H1 (cell line): ENCODE measurements at regions not wholly inside any gene's neighbourhood (a gene's known extent, or its start where the extent isn't known, plus 50 kb on each side); places are given as distances from the start of the nearest gene placed in this dataset.

Experiments
- CTCF ChIA-PET: fragments of 300-600 bp; sonication (Branson Sonifier 250); formaldehyde crosslinking; loops from one replicate; lab custom pipeline; 2021; ENCODE audit not compliant: partially characterized antibody; lab: Charles Lee
- POLR2A ChIA-PET: fragments of 300-600 bp; sonication (Branson Sonifier 250); formaldehyde crosslinking; loops from one replicate; lab custom pipeline; 2021; ENCODE audit warnings: inconsistent platforms; ENCODE audit not compliant: partially characterized antibody; lab: Charles Lee
- DNase-seq, 2 experiments: peaks; one replicate each; pipeline versions ENCODE4 v3.0.0 to v3.0.0-alpha.2; 2010 to 2022; ENCODE audit warnings: low spot score in 2 of 2, low read depth in 1 of 2, mixed read lengths in 1 of 2
- FAIRE-seq: peaks from 2 replicates; lab custom pipeline; 2011; peaks lifted over from hg19 to GRCh38; lab: Jason Lieb, UNC
- H2AFZ ChIP-seq: 2 replicates; pipeline ENCODE4 v1.8.1; 2012; ENCODE audit warnings: low read length, inconsistent platforms
- H2AK5ac ChIP-seq: 2 replicates; pipeline ENCODE4 v1.6.1; 2013; ENCODE audit warnings: low read depth, low read length
- H2BK120ac ChIP-seq: replicated peaks from 2 replicates; pipeline ENCODE3; 2013; ENCODE audit warnings: low read depth, low read length, inconsistent platforms
- H2BK12ac ChIP-seq: 2 replicates; pipeline ENCODE4 v1.6.1; 2013; ENCODE audit warnings: low read depth, low read length
- H2BK15ac ChIP-seq: 2 replicates; pipeline ENCODE4 v1.6.1; 2013; ENCODE audit warnings: low read length
- H2BK20ac ChIP-seq: 2 replicates; pipeline ENCODE4 v1.6.1; 2013; ENCODE audit warnings: low read length
- H2BK5ac ChIP-seq: 2 replicates; pipeline ENCODE4 v1.6.1; 2013; ENCODE audit warnings: low read depth, low read length
- H3K14ac ChIP-seq: 2 replicates; pipeline ENCODE4 v1.6.1; 2013; ENCODE audit warnings: inconsistent platforms; ENCODE audit not compliant: insufficient read length
- H3K18ac ChIP-seq: 2 replicates; pipeline ENCODE4 v1.6.1; 2013; ENCODE audit warnings: low read length; ENCODE audit errors: extremely low read depth
- H3K23ac ChIP-seq: 2 replicates; pipeline ENCODE4 v1.6.1; 2013; ENCODE audit warnings: inconsistent platforms; ENCODE audit not compliant: insufficient read length
- H3K23me2 ChIP-seq: 2 replicates; pipeline ENCODE4 v1.6.1; 2013; ENCODE audit warnings: low read depth, low read length
- H3K27ac ChIP-seq: 2 replicates; pipeline ENCODE4 v1.6.1; 2011; ENCODE audit warnings: low read depth, low read length, inconsistent platforms
- H3K27me3 ChIP-seq, 4 experiments: replicated peaks in 1 of 4; 1 replicate in 1 of 4; 2 replicates in 3 of 4; pipeline versions ENCODE4 v1.6.1 to v1.8.1; 2011 to 2013; ENCODE audit warnings: low read length in 3 of 4, mild to moderate bottlenecking in 3 of 4, inconsistent platforms in 2 of 4, mixed read lengths in 2 of 4, moderate library complexity in 1 of 4; ENCODE audit not compliant: control insufficient read depth in 3 of 4, insufficient read depth in 3 of 4; ENCODE audit errors: extremely low read depth in 1 of 4
- H3K36me3 ChIP-seq, 4 experiments: 2 replicates each; pipeline versions ENCODE4 v1.6.1 to v1.8.1; 2011 to 2013; ENCODE audit warnings: mild to moderate bottlenecking in 4 of 4, low read length in 3 of 4, moderate library complexity in 2 of 4, control low read depth in 1 of 4, inconsistent platforms in 1 of 4; ENCODE audit not compliant: insufficient read depth in 4 of 4, control insufficient read depth in 2 of 4
- H3K4ac ChIP-seq: replicated peaks from 2 replicates; pipeline ENCODE3; 2013; ENCODE audit warnings: low read length, low read depth, mixed read lengths, inconsistent platforms; ENCODE audit not compliant: insufficient read length
- H3K4me1 ChIP-seq, 4 experiments: replicated peaks in 1 of 4; 1 replicate in 1 of 4; 2 replicates in 3 of 4; pipeline versions ENCODE4 v1.6.1 to v1.8.1; 2011 to 2013; ENCODE audit warnings: low read length in 3 of 4, inconsistent platforms in 2 of 4, mixed read lengths in 1 of 4; ENCODE audit not compliant: insufficient read depth in 4 of 4, control insufficient read depth in 3 of 4
- H3K4me2 ChIP-seq, 2 experiments: 2 replicates each; pipeline versions ENCODE4 v1.6.1 to v1.8.1; 2011 to 2013; ENCODE audit warnings: low read depth in 2 of 2, low read length in 2 of 2, control low read depth in 1 of 2, inconsistent platforms in 1 of 2, mild to moderate bottlenecking in 1 of 2; ENCODE audit not compliant: insufficient read depth in 1 of 2
- H3K4me3 ChIP-seq, 4 experiments: fragments of 200-600, 300-600 bp in 1 of 4; sonication (generic), shearing (Covaris generic), sonication (Bioruptor Twin) in 1 of 4; 2 replicates each; pipeline versions ENCODE4 v1.5.1 to v1.8.1; 2011 to 2016; ENCODE audit warnings: low read length in 4 of 4, low read depth in 3 of 4, control low read depth in 2 of 4, inconsistent platforms in 2 of 4, mild to moderate bottlenecking in 2 of 4, mixed read lengths in 1 of 4, moderate library complexity in 1 of 4; ENCODE audit not compliant: insufficient read depth in 2 of 4; ENCODE audit errors: extremely low read depth in 1 of 4
- H3K56ac ChIP-seq: replicated peaks from 2 replicates; pipeline ENCODE3; 2013; ENCODE audit warnings: low read depth, mild to moderate bottlenecking, mixed read lengths, low read length, inconsistent platforms; ENCODE audit not compliant: insufficient read length
- H3K79me1 ChIP-seq: 2 replicates; pipeline ENCODE4 v1.6.1; 2013; ENCODE audit warnings: low read depth, low read length, control low read depth
- H3K79me2 ChIP-seq, 2 experiments: 2 replicates each; pipeline versions ENCODE4 v1.6.1 to v1.8.1; 2012 to 2013; ENCODE audit warnings: low read length in 2 of 2, mild to moderate bottlenecking in 2 of 2, inconsistent platforms in 1 of 2; ENCODE audit not compliant: insufficient read depth in 2 of 2, control insufficient read depth in 1 of 2
- H3K9ac ChIP-seq, 4 experiments: replicated peaks in 1 of 4; 1 replicate in 1 of 4; 2 replicates in 3 of 4; pipeline versions ENCODE4 v1.6.1 to v1.8.1; 2011 to 2013; ENCODE audit warnings: low read depth in 3 of 4, low read length in 3 of 4, control low read depth in 2 of 4, mild to moderate bottlenecking in 2 of 4, moderate library complexity in 2 of 4, inconsistent platforms in 1 of 4; ENCODE audit errors: extremely low read depth in 1 of 4
- H3K9me3 ChIP-seq, 2 experiments: 2 replicates each; pipeline versions ENCODE4 v1.6.1 to v1.8.1; 2012 to 2013; ENCODE audit warnings: mild to moderate bottlenecking in 2 of 2, moderate library complexity in 2 of 2, control low read depth in 1 of 2, inconsistent platforms in 1 of 2, low read depth in 1 of 2, low read length in 1 of 2, mixed read lengths in 1 of 2; ENCODE audit not compliant: insufficient read depth in 2 of 2
- H4K20me1 ChIP-seq, 2 experiments: replicated peaks in 1 of 2; 2 replicates each; pipeline versions ENCODE3 to v1.8.1; 2011 to 2013; ENCODE audit warnings: inconsistent platforms in 2 of 2, low read length in 2 of 2, mild to moderate bottlenecking in 1 of 2; ENCODE audit not compliant: insufficient read depth in 2 of 2, control insufficient read depth in 1 of 2
- H4K5ac ChIP-seq: 2 replicates; pipeline ENCODE4 v1.6.1; 2013; ENCODE audit warnings: low read length, low read depth, mixed read lengths, inconsistent platforms; ENCODE audit not compliant: insufficient read length
- H4K8ac ChIP-seq: 2 replicates; pipeline ENCODE4 v1.8.0; 2013; ENCODE audit warnings: mild to moderate bottlenecking, moderate library complexity, low read length, inconsistent platforms; ENCODE audit not compliant: insufficient read depth; ENCODE audit errors: extremely low read depth
- H4K91ac ChIP-seq: replicated peaks from 2 replicates; pipeline ENCODE3; 2013; ENCODE audit warnings: low read length, mixed read lengths, inconsistent platforms; ENCODE audit not compliant: insufficient read length
- BACH1 ChIP-seq: IDR thresholded peaks from 2 replicates; pipeline ENCODE4 v1.6.1; 2012; ENCODE audit warnings: low read length, improper control_type of control experiment
- CHD2 ChIP-seq: IDR thresholded peaks from 2 replicates; pipeline ENCODE4 v1.6.1; 2012; ENCODE audit warnings: low read length, improper control_type of control experiment
- HDAC6 ChIP-seq: IDR thresholded peaks from one replicate; pipeline ENCODE4 v1.7.1; 2012; ENCODE audit warnings: low read depth, mild to moderate bottlenecking, inconsistent platforms, low read length, moderate library complexity
- RFX5 ChIP-seq: IDR thresholded peaks from 2 replicates; pipeline ENCODE4 v1.6.1; 2011; ENCODE audit warnings: low read depth, low read length, improper control_type of control experiment, borderline replicate concordance
- SAP30 ChIP-seq: fragments of 300-600 bp; sonication (generic); IDR thresholded peaks from 2 replicates; pipeline ENCODE4 v1.7.1; 2012; ENCODE audit warnings: low read length, moderate library complexity, mild to moderate bottlenecking, inconsistent platforms; ENCODE audit not compliant: insufficient read depth, insufficient replicate concordance
- SP4 ChIP-seq: IDR thresholded peaks from 2 replicates; pipeline ENCODE4 v1.6.1; 2012; ENCODE audit warnings: low read length, inconsistent platforms
- SRF ChIP-seq: IDR thresholded peaks from 2 replicates; pipeline ENCODE4 v1.6.1; 2011; ENCODE audit warnings: mild to moderate bottlenecking, low read depth, low read length, moderate library complexity
- ZNF274 ChIP-seq: IDR thresholded peaks from 2 replicates; pipeline ENCODE4 v1.7.0; 2012; ENCODE audit warnings: low read length, borderline replicate concordance; ENCODE audit errors: extremely low read depth
- WGBS, 2 experiments: shearing (Covaris generic) in 1 of 2; methylation state at CpG; one replicate each; pipeline versions ENCODE4 v1.1.6 to v1.1.7; 2013 to 2015; ENCODE audit warnings: low lambda C conversion rate in 2 of 2, mixed read lengths in 2 of 2, inconsistent platforms in 1 of 2, low coverage in 1 of 2, missing lambda C conversion rate in 1 of 2; ENCODE audit not compliant: insufficient replicate concordance in 2 of 2, insufficient coverage in 1 of 2, insufficient read length in 1 of 2; ENCODE audit errors: extremely low coverage in 1 of 2, missing lambda C conversion rate in 1 of 2; 5-methylcytosine and 5-hydroxymethylcytosine counted together

DNA sequence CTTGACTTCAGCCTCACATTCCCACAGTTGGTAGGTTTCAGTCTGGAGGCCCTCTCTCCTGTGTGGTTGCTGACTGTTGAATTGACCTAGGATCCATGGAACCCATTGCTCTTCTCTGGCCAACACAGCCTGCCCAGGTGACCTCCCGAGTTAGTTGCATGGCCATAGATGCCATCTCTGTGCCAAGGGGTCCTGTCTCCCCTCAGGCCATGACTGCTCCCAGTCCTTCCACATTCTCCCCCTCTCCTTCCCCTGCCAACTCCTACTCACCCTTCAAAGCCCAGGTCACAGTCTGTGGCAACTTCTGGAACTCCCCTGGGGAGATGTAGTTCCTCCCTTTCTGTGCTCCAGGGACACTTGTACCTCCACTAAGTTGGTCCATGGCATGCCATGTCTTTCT, 67.3 kb upstream of the GRB10 start:
- no peak overlapping the region for H4K91ac ChIP-seq
- no peaks in the 10 kb centered on the region for H3K79me2 ChIP-seq
- H3K4me1 ChIP-seq, result no peaks in the 10 kb centered on the region
- H3K23ac ChIP-seq, result no peak overlapping the region
- ChIA-PET CTCF (no interaction called here), POLR2A (no interaction called here)
- H3K36me3 ChIP-seq, result no peaks in the 10 kb centered on the region
- no peak overlapping the region for H3K4me3 ChIP-seq
- H3K4ac ChIP-seq, result no peak overlapping the region
- no peak overlapping the region for H2AK5ac ChIP-seq
- 85% methylated on average over 1 of the region's 1 CpG; no CpG with 5 or more reads in 1 of the 2 experiments for WGBS, 2 experiments
- H2BK5ac ChIP-seq, result no peak overlapping the region
- H3K56ac ChIP-seq, result no peak overlapping the region
- TF ChIP-seq BACH1 (no peak), SP4 (no peak), SRF (no peak), HDAC6 (no peak), CHD2 (no peak), SAP30 (no peak), ZNF274 (no peak), RFX5 (no peak)
- H4K20me1 ChIP-seq, result peaks cover 0 to 3% of the 10 kb centered on the region in 2 experiments
- no peak overlapping the region for H2BK15ac ChIP-seq
- DNase-seq (no peak), FAIRE-seq (no peak)
- no peaks in the 10 kb centered on the region for H3K79me1 ChIP-seq
- H3K27ac ChIP-seq, result no peak overlapping the region
- no peak overlapping the region for H2BK12ac ChIP-seq
- peaks cover 6% of the 10 kb centered on the region for H3K23me2 ChIP-seq
- no peak overlapping the region for H4K8ac ChIP-seq
- H3K14ac ChIP-seq, result no peak overlapping the region
- H3K4me2 ChIP-seq, result no peak overlapping the region
- no peak overlapping the region for H3K18ac ChIP-seq
- H3K27me3 ChIP-seq, result peaks cover 0 to 2% (median 0%) of the 10 kb centered on the region in 4 experiments; a peak in 2 of 7 replicates
- no peak overlapping the region for H2BK120ac ChIP-seq
- H4K5ac ChIP-seq, result no peak overlapping the region
- no peak overlapping the region for H2AFZ ChIP-seq
- no peak overlapping the region for H3K9ac ChIP-seq
- no peak overlapping the region for H2BK20ac ChIP-seq
- peaks cover 0 to under 1% of the 10 kb centered on the region in 2 experiments; a peak in 1 of 4 replicates for H3K9me3 ChIP-seq
